ENCODE measurements at regions not wholly inside any gene's neighbourhood (a gene's known extent, or its start where the extent isn't known, plus 50 kb on each side); places are given as distances from the start of the nearest gene placed in this dataset.

DNA sequence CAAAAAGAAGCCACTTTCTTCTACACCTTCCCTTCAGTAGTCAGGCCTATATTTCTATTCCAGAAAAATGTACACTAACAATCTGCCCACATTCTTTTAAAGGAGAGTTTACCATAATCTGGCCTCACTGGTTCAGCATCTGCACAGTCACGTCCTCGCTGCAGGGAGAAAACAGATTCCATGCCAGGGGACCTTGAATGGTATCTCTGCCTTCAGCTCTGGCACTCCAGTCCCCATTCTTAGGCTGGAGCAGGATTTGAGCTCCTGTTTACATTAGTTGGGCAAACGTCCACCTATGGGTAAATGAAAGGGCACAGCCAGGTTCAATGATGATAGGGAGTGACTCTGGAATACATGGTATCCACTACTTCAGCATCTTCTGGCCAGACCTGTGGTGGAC is 371.0 kb upstream of the MTPN start:
- TF ChIP-seq, protein P1, sequence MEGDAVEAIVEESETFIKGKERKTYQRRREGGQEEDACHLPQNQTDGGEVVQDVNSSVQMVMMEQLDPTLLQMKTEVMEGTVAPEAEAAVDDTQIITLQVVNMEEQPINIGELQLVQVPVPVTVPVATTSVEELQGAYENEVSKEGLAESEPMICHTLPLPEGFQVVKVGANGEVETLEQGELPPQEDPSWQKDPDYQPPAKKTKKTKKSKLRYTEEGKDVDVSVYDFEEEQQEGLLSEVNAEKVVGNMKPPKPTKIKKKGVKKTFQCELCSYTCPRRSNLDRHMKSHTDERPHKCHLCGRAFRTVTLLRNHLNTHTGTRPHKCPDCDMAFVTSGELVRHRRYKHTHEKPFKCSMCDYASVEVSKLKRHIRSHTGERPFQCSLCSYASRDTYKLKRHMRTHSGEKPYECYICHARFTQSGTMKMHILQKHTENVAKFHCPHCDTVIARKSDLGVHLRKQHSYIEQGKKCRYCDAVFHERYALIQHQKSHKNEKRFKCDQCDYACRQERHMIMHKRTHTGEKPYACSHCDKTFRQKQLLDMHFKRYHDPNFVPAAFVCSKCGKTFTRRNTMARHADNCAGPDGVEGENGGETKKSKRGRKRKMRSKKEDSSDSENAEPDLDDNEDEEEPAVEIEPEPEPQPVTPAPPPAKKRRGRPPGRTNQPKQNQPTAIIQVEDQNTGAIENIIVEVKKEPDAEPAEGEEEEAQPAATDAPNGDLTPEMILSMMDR (IDR thresholded peaks at IDR 0.05; ENCODE audit: low read depth, low read length) = no peak
- TF ChIP-seq MYC (IDR thresholded peaks at IDR 0.05; ENCODE audit: low read depth, low read length) (no peak), POLR2A (IDR thresholded peaks at IDR 0.05; ENCODE audit: extremely low read depth, insufficient read length) (no peak)
- TF ChIP-seq, protein P2, sequence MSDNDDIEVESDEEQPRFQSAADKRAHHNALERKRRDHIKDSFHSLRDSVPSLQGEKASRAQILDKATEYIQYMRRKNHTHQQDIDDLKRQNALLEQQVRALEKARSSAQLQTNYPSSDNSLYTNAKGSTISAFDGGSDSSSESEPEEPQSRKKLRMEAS (IDR thresholded peaks at IDR 0.05; ENCODE audit: low read depth, low read length) = no peak
- H3K4me3 ChIP-seq (ENCODE audit: low read depth, low read length) = no peak overlapping the region
- no peak for DNase-seq (ENCODE audit: low read depth)

DNA sequence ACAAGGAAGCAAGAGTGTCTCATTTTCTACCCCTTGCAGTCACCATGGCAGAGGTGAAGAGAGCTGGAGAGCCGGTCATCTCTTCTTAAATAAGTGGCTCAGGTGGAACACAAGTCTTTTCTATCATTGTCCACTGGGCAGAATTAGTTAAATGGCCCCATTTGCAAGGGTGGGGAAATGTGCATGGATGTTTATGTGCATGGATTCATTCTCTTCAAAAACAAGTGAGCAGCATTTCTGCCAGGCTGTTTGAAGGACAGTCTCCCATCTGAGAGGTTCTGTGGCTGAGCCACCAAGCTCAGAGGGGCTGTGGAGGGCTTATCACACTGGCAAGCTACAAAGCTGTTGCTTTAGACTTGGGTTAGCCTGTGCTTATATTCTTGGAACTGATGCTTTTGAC is 370.3 kb upstream of the MTPN start:
- no peak for DNase-seq (ENCODE audit: low read depth)
- no peak overlapping the region for H3K4me3 ChIP-seq (ENCODE audit: low read depth, low read length)
- TF ChIP-seq, protein P1 (IDR thresholded peaks at IDR 0.05; ENCODE audit: low read depth, low read length) = no peak
- TF ChIP-seq MYC (IDR thresholded peaks at IDR 0.05; ENCODE audit: low read depth, low read length) (no peak), POLR2A (IDR thresholded peaks at IDR 0.05; ENCODE audit: extremely low read depth, insufficient read length) (no peak)
- TF ChIP-seq, protein P2 (IDR thresholded peaks at IDR 0.05; ENCODE audit: low read depth, low read length) = no peak

DNA sequence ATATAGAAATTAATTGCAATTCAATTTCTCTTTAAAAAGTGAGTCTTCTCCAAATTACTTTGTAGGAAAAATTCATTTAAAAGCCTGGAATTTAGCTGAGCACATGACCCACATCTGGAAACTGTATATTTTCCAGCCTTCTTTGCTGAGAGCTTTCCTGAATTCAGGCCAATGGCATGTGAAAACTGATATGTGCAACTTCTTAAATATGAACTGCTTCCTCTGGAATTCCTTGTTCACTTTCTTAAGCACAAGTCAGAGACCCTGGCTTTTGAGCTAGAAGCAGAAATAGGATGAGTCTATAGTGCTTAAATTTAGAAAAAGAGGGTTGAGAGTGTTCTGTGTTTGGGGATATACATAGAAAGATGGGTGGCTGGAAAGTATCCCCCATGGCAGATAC is 365.1 kb upstream of the MTPN start:
- H3K4me3 ChIP-seq (ENCODE audit: low read depth, low read length) = no peak overlapping the region
- no peak for DNase-seq (ENCODE audit: low read depth)
- TF ChIP-seq MYC (IDR thresholded peaks at IDR 0.05; ENCODE audit: low read depth, low read length) (no peak), POLR2A (IDR thresholded peaks at IDR 0.05; ENCODE audit: extremely low read depth, insufficient read length) (no peak)

DNA sequence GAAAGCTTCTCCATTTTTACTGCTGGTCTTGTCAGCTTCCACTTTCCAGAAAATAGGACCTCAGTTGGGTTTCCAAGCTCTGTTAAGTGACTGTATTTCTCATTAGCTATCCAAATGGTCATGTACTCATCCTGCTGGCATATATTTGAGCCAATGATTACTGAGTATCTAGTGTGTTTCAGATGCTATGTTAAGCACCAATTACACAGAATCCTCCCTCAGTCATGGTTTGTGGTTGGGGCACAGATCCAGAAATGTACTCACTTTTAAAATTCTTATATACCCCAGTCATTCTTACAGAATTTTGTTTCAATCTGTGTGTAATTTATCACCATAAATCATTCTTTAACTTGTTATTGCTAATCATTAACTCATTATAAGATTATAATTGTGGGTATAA is 362.3 kb upstream of the MTPN start:
- TF ChIP-seq MYC (IDR thresholded peaks at IDR 0.05; ENCODE audit: low read depth, low read length) (no peak), POLR2A (IDR thresholded peaks at IDR 0.05; ENCODE audit: extremely low read depth, insufficient read length) (no peak)
- TF ChIP-seq, protein P1 (IDR thresholded peaks at IDR 0.05; ENCODE audit: low read depth, low read length) = no peak
- TF ChIP-seq, protein P2 (IDR thresholded peaks at IDR 0.05; ENCODE audit: low read depth, low read length) = no peak
- H3K4me3 ChIP-seq (ENCODE audit: low read depth, low read length) = no peak overlapping the region
- no peak for DNase-seq (ENCODE audit: low read depth)

DNA sequence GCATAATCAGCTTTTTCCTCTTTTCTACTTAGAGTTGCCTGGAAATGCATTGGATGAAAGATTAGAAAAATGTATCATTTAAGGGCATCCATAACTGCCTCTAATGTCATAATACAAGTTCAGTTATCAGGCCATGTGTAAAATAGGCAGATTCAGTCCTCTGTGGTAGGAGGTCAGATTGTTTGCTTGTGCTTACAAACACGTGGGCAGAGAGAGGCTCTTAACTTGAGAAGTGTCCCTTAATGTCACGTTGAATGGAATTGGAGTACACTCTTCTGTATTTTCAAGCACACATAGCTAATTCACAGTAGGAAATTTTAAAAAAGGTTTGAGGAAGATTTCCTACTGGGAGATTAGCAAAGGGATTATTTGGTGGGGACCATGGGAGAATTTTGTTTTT is 359.8 kb upstream of the MTPN start:
- no peak overlapping the region for H3K4me3 ChIP-seq (ENCODE audit: low read depth, low read length)
- TF ChIP-seq, protein P1 (IDR thresholded peaks at IDR 0.05; ENCODE audit: low read depth, low read length) = no peak
- TF ChIP-seq POLR2A (IDR thresholded peaks at IDR 0.05; ENCODE audit: extremely low read depth, insufficient read length) (no peak), MYC (IDR thresholded peaks at IDR 0.05; ENCODE audit: low read depth, low read length) (no peak)
- TF ChIP-seq, protein P2 (IDR thresholded peaks at IDR 0.05; ENCODE audit: low read depth, low read length) = no peak
- no peak for DNase-seq (ENCODE audit: low read depth)

DNA sequence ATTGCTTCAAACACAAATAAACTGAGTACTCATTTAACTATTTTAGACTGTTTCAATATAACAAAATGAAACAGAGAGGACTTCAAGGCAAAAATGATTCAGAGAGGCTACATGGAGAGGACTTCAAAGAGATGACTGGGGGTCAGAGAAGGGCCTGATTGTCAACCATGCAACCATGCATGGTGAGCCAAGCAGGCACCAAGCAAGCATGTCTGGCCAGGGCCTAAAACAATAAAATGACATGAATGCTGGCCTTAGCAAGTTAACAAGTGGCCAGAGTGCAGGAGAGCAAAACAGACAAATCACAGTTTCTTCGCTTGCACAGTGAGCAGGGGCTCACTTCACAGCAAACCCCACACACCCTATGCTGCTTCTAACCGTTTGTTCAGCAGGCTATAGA is 356.5 kb upstream of the MTPN start:
- no peak overlapping the region for H3K4me3 ChIP-seq (ENCODE audit: low read depth, low read length)
- DNase-seq (ENCODE audit: low read depth) = no peak
- TF ChIP-seq, protein P1 (IDR thresholded peaks at IDR 0.05; ENCODE audit: low read depth, low read length) = no peak
- TF ChIP-seq, protein P2 (IDR thresholded peaks at IDR 0.05; ENCODE audit: low read depth, low read length) = no peak
- TF ChIP-seq POLR2A (IDR thresholded peaks at IDR 0.05; ENCODE audit: extremely low read depth, insufficient read length) = no peak
- no peak for TF ChIP-seq MYC (IDR thresholded peaks at IDR 0.05; ENCODE audit: low read depth, low read length)

Data from NB4 (cell line).